HG03135 (cell line): ENCODE measurements at regions not wholly inside any gene's neighbourhood (a gene's known extent, or its start where the extent isn't known, plus 50 kb on each side); places are given as distances from the start of the nearest gene placed in this dataset.

Experiments used
- ATAC-seq: cut with Tn5 transposase; IDR thresholded peaks from one replicate; pipeline ENCODE4 v1.9.1; 2021; ENCODE audit warnings: mild to moderate bottlenecking, moderate library complexity; ENCODE audit not compliant: unreplicated experiment

DNA sequence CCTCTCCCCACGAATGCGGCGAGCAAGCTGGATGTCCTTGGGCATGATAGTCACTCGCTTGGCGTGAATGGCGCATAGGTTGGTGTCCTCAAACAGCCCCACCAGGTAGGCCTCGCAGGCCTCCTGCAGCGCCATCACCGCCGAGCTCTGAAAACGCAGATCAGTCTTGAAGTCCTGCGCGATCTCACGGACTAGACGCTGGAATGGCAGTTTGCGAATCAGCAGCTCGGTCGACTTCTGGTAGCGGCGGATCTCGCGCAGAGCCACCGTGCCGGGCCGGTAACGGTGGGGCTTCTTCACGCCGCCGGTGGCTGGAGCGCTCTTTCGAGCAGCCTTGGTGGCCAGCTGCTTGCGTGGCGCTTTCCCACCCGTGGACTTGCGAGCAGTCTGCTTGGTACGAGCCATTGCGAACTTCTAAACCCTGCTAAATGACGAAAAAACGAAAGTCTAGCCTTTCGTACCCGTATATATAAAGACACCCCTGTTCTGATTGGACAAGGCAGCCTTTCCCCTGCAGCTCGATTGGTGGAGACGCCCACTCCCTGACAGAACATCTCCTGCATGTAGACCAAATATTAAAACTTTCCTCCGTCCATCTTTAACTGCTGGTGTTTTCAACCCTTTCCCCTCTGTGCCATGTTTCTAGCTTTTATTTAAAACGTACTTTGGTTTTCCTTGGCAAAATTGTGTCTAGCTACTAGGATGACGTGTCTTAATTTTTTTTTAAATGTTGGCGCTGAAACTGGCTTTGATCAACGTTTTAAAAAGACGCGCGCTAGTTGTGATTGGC lies 109.8 kb downstream of the HFE start:
- peak; percentile 40 for ATAC-seq

- ATAC-seq, result no peak
Measured at GRCh38 chr6:26197636-26197932, 110.4 kb downstream of the HFE start.

DNA sequence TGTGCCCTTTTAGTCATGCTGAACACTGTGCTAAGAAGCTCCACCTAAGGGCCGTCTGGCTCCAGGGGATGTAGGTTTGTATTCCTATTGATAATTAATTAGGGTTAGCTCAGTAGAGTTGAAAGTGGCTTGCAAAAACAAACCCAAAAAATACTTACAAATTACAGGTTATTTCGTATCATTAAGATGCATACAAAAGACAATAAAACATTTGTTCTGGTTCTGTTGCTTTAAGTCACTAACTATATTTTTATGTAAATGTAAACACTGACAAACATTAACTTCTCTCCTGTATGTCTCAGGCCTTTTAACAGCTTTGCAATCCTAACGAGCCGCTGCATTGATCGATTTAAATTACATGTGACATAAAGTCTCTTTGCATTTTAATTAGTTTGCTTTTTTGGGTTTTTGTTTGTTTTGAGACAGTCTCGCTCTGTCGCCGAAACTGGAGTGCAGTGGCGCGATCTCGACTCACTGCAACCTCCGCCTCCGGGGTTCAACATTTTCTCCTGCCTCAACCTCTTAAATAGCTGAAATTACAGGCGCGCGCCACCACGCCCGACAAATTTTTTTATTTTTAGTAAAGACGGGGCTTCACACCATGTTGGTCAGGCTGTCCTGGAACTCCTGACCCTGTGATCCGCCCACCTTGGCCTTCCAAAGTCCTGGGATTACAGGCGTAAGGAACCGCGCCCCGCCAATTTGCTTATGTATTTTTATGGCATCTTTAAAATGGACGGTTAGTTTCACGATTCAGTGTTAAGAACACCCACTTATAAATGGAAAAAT lies 110.9 kb downstream of the HFE start:
- ATAC-seq, result no peak

DNA sequence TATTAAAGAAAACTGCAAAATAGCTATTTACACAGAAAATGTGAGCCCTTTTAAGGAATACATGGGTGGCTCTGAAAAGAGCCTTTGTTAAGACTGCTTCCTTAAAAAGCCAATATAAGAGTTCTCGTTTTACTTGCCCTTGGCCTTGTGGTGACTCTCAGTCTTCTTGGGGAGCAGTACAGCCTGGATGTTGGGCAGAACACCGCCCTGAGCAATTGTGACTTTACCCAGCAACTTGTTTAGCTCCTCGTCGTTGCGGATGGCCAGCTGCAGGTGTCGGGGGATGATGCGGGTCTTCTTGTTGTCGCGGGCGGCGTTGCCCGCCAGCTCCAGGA lies 111.5 kb downstream of the HFE start:
- ATAC-seq, result no peak

- ATAC-seq, result peak; percentile 48
Measured at GRCh38 chr6:26199057-26199772, 112.0 kb downstream of the HFE start.

DNA sequence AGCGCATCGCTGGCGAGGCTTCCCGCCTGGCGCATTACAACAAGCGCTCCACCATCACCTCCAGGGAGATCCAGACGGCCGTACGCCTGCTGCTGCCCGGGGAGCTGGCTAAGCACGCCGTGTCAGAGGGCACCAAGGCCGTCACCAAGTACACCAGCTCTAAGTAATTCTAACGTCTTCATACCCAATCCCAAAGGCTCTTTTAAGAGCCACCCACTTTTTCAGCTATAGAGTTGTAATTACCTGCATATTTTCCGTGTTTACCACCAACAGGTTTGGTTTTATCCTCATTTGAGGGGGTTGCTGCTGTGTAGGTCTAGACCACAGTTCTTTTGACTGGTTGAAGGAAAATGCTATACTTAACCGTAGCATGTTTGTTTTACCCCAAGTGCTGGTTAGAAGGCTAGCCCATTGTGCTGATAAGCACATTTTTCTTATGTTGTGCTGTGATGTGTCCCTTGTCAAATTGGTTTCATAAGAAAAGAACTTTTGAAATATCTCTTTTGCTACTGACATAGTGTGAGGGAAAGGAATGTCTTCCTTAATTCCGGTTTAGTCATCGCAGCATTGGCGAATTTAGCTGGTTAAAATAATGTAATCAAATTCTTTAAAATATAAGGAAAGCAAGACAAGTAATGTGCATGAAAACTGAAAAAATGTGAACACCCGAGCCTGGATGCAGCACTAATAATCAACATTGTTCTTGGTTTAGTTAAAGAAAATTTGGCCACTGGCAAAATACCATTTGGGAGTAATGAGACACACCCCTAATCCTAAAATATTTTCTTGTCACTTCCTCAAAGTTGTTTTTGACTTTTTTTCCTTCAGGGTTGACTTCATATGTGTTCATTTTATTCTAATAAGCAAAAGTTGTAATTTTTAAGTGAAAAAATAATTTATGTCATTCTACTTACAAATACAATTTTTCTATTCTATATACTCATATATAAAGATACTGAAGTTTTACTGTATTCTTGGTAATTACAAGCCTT lies 112.8 kb downstream of the HFE start:
- no peak for ATAC-seq

DNA sequence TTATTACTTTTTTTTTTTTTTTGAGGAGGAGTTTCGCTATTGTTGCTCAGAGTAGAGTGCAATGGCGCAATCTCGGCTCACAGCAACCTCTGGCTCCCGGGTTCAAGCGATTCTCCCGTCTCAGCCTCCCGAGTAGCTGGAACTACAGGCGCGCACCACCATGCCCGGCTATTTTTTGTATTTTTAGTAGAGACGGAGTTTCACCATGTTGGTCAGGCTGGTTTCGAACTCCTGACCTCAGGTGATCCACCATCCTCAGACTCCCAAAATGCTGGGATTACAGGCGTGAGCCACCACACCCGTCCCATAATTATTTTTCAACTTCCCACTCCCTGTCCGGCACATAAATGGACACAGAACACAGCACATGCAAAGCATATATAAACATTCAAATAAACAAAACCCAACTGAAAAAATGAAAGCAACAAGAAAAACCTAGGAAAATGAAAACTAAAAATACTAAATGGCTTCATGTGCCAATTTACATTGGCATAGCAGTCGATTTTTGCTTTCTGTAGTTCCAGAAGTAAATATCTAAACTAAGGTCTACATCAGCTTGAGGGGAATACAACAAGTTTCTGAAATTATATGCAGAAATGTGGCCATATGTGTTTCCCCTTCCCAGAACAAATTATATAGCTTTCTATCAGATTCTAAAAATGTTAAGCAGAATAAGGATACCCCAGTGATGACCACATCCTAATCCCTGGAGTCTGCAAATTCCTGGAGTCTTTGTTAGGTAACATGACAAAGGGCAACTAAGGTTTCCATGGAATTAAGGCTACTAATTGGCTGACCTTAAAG lies 113.9 kb downstream of the HFE start:
- no peak for ATAC-seq

DNA sequence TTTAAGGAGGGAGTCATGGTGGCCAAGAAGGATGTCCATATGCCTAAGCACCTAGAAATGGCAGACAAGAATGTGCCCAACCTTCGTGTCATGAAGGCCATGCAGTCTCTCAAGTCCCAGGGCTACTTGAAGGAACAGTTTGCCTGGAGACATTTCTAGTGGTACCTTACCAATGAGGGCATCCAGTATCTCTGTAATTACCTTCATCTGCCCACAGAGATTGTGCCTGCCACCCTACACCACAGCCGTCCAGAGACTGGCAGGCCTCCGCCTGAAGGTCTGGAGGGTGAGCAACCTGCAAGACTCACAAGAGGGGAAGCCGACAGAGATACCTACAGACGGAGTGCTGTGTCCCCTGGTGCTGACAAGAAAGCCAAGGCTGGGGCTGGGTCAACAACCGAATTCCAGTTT lies 115.0 kb downstream of the HFE start:
- no peak for ATAC-seq

GRCh38 chr6:26202811-26203583 lies 115.8 kb downstream of the HFE start:
- ATAC-seq, result no peak

DNA sequence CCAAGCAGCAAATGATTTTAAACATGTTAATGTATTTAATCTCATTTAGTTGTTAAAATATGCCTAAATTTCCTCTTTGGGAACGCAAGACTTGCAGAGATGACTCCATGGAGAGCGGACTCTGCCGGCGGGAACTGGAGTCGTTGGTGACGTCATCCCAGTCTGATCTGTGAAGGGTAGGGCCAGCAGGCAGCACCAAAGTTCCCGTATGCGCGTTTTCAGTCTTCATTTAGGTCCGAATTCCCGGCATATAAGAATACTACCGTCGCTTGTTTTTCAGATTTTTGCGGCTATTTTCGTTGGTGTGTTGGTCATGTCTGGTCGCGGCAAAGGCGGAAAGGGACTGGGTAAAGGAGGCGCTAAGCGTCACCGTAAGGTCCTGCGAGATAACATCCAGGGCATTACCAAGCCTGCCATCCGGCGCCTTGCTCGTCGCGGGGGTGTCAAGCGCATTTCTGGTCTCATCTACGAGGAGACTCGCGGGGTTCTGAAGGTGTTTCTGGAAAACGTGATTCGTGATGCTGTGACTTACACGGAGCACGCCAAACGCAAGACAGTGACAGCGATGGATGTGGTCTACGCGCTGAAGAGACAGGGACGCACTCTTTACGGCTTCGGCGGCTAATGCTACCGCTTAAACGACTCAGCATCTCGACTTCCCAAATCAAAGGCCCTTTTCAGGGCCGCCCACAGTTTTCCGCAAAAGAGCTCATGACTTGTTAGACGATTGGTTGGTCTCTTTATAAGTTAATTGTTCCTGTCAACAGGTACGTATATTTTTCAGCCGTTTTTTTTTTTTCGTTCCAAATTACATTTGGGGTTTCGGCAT lies 117.3 kb downstream of the HFE start:
- peak; percentile 46 for ATAC-seq

GRCh38 chr6:26205161-26205624 lies 118.0 kb downstream of the HFE start:
- peak; percentile 49 for ATAC-seq

GRCh38 chr6:26205625-26206574 lies 118.7 kb downstream of the HFE start:
- no peak for ATAC-seq

DNA sequence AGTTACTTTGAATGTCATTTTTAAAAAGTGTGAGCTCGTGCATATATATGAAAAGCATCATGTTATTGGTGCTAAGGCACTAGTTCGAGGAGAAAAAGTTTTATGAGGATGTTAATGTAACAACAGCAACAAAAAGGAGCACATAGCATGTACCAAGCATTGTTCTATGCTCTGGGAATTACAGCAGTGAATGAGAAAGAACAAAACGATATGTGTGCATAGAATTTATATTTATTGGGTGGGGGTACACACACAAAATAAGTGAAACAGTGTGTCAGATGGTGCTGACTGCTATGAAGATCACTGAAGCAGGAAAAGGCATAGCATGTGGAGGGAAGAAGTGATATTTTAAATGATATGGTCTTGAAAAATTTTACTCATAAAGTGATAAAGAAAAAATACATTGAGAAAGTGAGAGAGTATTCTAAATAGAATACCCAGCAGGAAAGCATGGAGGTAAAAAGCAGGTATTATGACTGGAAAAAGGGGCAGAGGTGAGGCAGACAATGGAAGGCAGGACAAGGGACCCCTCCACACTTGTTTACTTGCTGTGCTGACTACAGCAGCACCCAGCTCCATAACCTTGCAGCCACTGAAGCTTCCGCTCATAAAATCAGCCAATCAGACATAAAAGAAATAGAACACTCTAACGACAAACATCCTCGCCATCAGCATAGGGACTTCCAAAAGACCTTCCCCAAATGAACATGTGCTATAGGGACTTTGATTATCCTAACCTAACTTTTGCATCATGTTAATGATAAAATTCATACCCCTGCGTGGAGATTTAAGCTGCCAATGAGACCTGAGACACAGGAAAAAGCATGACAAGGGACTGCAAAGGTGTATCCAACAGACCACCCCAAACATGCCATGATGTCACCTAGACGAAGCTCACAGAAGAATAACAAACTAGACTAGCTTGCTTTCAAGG lies 119.9 kb downstream of the HFE start:
- no peak for ATAC-seq

DNA sequence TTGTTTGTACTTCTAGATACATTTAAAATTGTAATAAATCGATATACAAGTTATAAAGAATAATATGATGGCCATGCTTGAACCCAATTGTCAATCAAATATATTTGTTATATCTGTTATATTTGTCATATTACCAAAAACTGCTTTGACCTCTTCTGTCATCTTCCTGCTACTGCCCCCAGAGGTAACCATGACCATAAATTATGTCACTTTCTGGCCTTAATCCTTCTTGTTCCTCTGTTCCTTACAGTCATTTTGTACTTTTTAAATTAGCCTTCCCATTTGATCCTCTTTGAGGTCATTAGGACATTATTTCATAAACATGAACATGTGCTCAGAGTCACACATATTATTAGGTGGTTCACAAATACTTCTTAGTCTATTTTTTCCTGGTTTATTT lies 124.7 kb downstream of the HFE start:
- no peak for ATAC-seq

GRCh38 chr6:26213334-26214075 lies 126.3 kb downstream of the HFE start:
- no peak for ATAC-seq
